Small intestine (tissue), 7 donors: ENCODE measurements at regions not wholly inside any gene's neighbourhood (a gene's known extent, or its start where the extent isn't known, plus 50 kb on each side); places are given as distances from the start of the nearest gene placed in this dataset.
A peak's percentile ranks its signal among the peaks of the same experiment; 100 is the strongest.

Experiments
- DNase-seq, 2 donors: peaks; one replicate each; pipeline versions ENCODE4 v3.0.0 to v3.0.0-alpha.2; 2013
- FAIRE-seq: peaks from 2 replicates; lab custom pipeline; 2012; peaks lifted over from hg19 to GRCh38; lab: Jason Lieb, UNC
- H3K27ac ChIP-seq, 3 donors: one replicate each; pipeline ENCODE4 v1.5.1; 2013; ENCODE audit warnings: low read length in 2 of 3, mild to moderate bottlenecking in 2 of 3, control low read depth in 1 of 3, inconsistent platforms in 1 of 3, low read depth in 1 of 3, moderate library complexity in 1 of 3
- H3K27me3 ChIP-seq, 3 donors: one replicate each; pipeline ENCODE4 v1.6.1; 2013; ENCODE audit warnings: low read length in 3 of 3, inconsistent platforms in 1 of 3; ENCODE audit not compliant: control insufficient read depth in 3 of 3, insufficient read depth in 3 of 3
- H3K36me3 ChIP-seq, 3 donors: one replicate each; pipeline ENCODE4 v1.6.1; 2013; ENCODE audit warnings: low read length in 3 of 3, inconsistent platforms in 1 of 3, low read depth in 1 of 3, mild to moderate bottlenecking in 1 of 3, moderate library complexity in 1 of 3; ENCODE audit not compliant: control insufficient read depth in 3 of 3, insufficient read depth in 2 of 3
- H3K4me1 ChIP-seq, 3 donors: one replicate each; pipeline ENCODE4 v1.6.1; 2013; ENCODE audit warnings: low read length in 2 of 3, inconsistent platforms in 1 of 3, low read depth in 1 of 3, mild to moderate bottlenecking in 1 of 3, moderate library complexity in 1 of 3; ENCODE audit not compliant: control insufficient read depth in 3 of 3, insufficient read depth in 2 of 3
- H3K4me3 ChIP-seq, 3 donors: one replicate each; pipeline ENCODE4 v1.5.1; 2013; ENCODE audit warnings: low read length in 3 of 3, control low read depth in 1 of 3, inconsistent platforms in 1 of 3, low read depth in 1 of 3, mild to moderate bottlenecking in 1 of 3, moderate library complexity in 1 of 3
- H3K9me3 ChIP-seq, 2 donors: one replicate each; pipeline ENCODE4 v1.6.1; 2013; ENCODE audit warnings: low read depth in 1 of 2, low read length in 1 of 2; ENCODE audit not compliant: control insufficient read depth in 2 of 2, insufficient read depth in 1 of 2
- WGBS, 3 donors: extraction: QIAGEN DNeasy Blood & Tissue Kit; methylation state at CpG; one replicate each; pipeline ENCODE4 v1.1.7; 2013; 5-methylcytosine and 5-hydroxymethylcytosine counted together
- donor health status: healthy with polysubstance abuse.
- donor health status: control.
- donor health status: control.
- donor health status: Bipolar disorder and iron deficiency.
- donor health status: healthy.

GRCh38 chr14:38835874-38836273 is 267.2 kb downstream of the SEC23A start:
- H3K9me3 ChIP-seq = no peaks in the 10 kb centered on the region
- H3K36me3 ChIP-seq = no peaks in the 10 kb centered on the region
- DNase-seq (no peak), FAIRE-seq (no peak)
- 89 to 95% (median 95%) methylated on average over 18 of the region's 18 CpGs for WGBS, 3 donors
- H3K4me3 ChIP-seq = no peak overlapping the region
- H3K27me3 ChIP-seq = peaks cover 0 to 2% (median 0%) of the 10 kb centered on the region in 3 donors
- no peak overlapping the region for H3K27ac ChIP-seq
- peaks cover 0 to 7% (median 0%) of the 10 kb centered on the region in 3 donors for H3K4me1 ChIP-seq

GRCh38 chr14:38828183-38828827 is 274.7 kb downstream of the SEC23A start:
- DNase-seq (no peak), FAIRE-seq (no peak)
- H3K36me3 ChIP-seq = no peaks in the 10 kb centered on the region
- no peaks in the 10 kb centered on the region for H3K9me3 ChIP-seq
- no peaks in the 10 kb centered on the region for H3K4me1 ChIP-seq
- 67 to 75% (median 74%) methylated on average over 5 of the region's 5 CpGs for WGBS, 3 donors
- no peak overlapping the region for H3K27ac ChIP-seq
- H3K27me3 ChIP-seq = no peaks in the 10 kb centered on the region
- no peak overlapping the region for H3K4me3 ChIP-seq

DNA sequence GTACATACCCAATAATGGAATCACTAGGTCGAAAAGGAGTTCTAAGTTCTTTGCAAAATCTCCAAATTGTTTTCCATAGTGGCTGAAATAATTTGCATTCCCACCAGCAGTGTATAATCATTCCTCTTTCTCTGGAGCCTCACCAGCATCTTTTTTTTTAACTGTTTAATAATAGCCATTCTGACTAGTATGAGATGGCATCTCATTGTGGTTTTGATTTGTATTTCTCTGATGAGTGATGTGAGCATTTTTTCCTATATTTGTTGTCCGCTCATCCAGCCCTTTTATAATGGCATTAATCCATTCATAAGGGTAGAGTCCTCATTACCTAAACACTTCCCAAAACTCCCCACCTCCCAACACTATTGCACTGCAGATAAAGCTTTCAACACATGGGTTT is 278.3 kb downstream of the SEC23A start:
- no peak overlapping the region for H3K27ac ChIP-seq
- WGBS, 3 donors = 70 to 80% (median 76%) methylated on average over 2 of the region's 2 CpGs
- no peaks in the 10 kb centered on the region for H3K9me3 ChIP-seq
- no peaks in the 10 kb centered on the region for H3K4me1 ChIP-seq
- H3K4me3 ChIP-seq = no peak overlapping the region
- H3K27me3 ChIP-seq = no peaks in the 10 kb centered on the region
- H3K36me3 ChIP-seq = no peaks in the 10 kb centered on the region
- no peak for FAIRE-seq
- DNase-seq = no peak

DNA sequence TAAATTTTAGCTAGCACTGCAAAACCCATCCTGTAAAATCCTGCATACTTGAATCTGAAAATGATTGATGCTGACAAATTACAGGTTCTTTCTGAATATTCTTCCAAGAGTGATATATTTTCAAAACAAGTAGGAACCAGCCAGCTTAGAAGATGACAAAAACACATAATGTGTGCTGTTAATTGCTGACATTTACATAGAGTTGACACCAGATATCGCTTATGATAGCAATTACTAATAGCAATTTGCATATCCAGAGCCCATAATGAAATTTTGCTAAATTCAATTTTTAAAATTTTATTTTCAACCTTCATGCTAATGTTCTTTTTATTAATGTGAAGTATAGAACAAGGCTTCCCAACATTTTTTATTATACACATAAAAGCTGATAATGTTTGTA is 284.5 kb downstream of the SEC23A start:
- WGBS, 3 donors = 86 to 89% (median 89%) methylated on average over 1 of the region's 1 CpG
- no peaks in the 10 kb centered on the region for H3K36me3 ChIP-seq
- H3K27ac ChIP-seq = no peak overlapping the region
- no peaks in the 10 kb centered on the region for H3K9me3 ChIP-seq
- DNase-seq (no peak), FAIRE-seq (no peak)
- H3K27me3 ChIP-seq = no peaks in the 10 kb centered on the region
- no peaks in the 10 kb centered on the region for H3K4me1 ChIP-seq
- no peak overlapping the region for H3K4me3 ChIP-seq

- Histone ChIP-seq H3K27ac (peak overlapping the region in 1 of 3 donors; percentile 16), H3K36me3 (no peaks in the 10 kb centered on the region), H3K27me3 (no peaks in the 10 kb centered on the region), H3K9me3 (no peaks in the 10 kb centered on the region), H3K4me1 (no peaks in the 10 kb centered on the region), H3K4me3 (no peak overlapping the region)
- FAIRE-seq = no peak
- DNase-seq = peak; percentile 39 to 40
- 63 to 76% (median 64%) methylated on average over 7 of the region's 7 CpGs for WGBS, 3 donors
Observed at GRCh38 chr14:38808734-38809455, 294.1 kb downstream of the SEC23A start.

DNA sequence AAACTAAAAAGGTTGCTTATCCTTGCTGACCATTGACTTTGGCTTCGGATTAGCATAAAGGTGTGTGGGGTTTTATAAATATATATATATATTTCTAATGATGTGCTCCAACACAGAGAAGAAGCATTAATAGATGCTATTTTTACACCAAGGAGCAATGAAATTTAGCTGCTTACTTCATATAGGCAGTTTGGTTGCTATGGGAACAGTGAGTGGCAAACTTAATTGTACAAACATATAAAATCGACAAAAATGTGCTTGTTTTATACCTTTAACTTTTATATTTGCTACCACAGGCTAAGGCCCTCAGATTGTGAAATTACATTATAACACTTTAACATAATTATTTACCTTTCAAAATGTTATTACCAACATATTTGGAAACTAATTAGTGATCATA is 303.4 kb downstream of the SEC23A start:
- no peaks in the 10 kb centered on the region for H3K36me3 ChIP-seq
- no peak for FAIRE-seq
- H3K27me3 ChIP-seq = no peaks in the 10 kb centered on the region
- H3K4me1 ChIP-seq = no peaks in the 10 kb centered on the region
- H3K27ac ChIP-seq = no peak overlapping the region
- WGBS, 3 donors = 58 to 64% (median 63%) methylated on average over 2 of the region's 2 CpGs
- H3K4me3 ChIP-seq = no peak overlapping the region
- DNase-seq = no peak
- H3K9me3 ChIP-seq = peaks cover 1 to 9% of the 10 kb centered on the region in 2 donors

GRCh38 chr14:38794677-38795076 is 308.4 kb downstream of the SEC23A start:
- H3K36me3 ChIP-seq = no peaks in the 10 kb centered on the region
- peaks cover 0 to 4% of the 10 kb centered on the region in 2 donors for H3K9me3 ChIP-seq
- FAIRE-seq (no peak), DNase-seq (no peak)
- H3K4me3 ChIP-seq = no peak overlapping the region
- H3K27ac ChIP-seq = no peak overlapping the region
- no peaks in the 10 kb centered on the region for H3K4me1 ChIP-seq
- no peaks in the 10 kb centered on the region for H3K27me3 ChIP-seq

DNA sequence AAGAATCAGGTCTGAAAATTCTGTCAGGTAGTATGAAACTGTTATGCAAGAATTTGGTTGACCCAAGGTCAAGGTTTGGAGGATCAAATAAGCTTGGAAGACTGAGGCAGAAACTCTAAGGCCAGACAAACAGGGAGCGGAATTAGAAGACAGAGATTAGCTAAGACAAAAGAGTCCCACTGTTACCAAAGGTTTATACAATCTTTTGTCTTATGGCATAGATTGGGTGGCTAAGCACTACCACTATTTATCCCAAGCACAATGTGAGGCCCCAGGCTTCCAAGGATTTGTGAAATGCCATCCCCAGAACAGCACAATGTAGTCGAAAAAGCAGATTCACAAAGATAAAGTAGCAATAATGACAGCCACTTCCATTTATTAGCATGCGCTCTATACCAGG is 311.2 kb downstream of the SEC23A start:
- FAIRE-seq (no peak), DNase-seq (no peak)
- H3K27me3 ChIP-seq = no peaks in the 10 kb centered on the region
- 67 to 78% (median 69%) methylated on average over 3 of the region's 3 CpGs for WGBS, 3 donors
- no peaks in the 10 kb centered on the region for H3K36me3 ChIP-seq
- H3K27ac ChIP-seq = no peak overlapping the region
- H3K4me1 ChIP-seq = no peaks in the 10 kb centered on the region
- no peaks in the 10 kb centered on the region for H3K9me3 ChIP-seq
- H3K4me3 ChIP-seq = no peak overlapping the region
